ENCODE measurements at regions not wholly inside any gene's neighbourhood (a gene's known extent, or its start where the extent isn't known, plus 50 kb on each side); places are given as distances from the start of the nearest gene placed in this dataset.

- TF ChIP-seq CTCF (conservative IDR thresholded peaks at IDR 0.05; ENCODE audit: low read length) (no peak), EZH2phosphoT487 (IDR thresholded peaks at IDR 0.05; ENCODE audit: borderline replicate concordance) (no peak)
- H3K27me3 ChIP-seq (ENCODE audit: insufficient read depth, low read length, poor library complexity, severe bottlenecking) = no peaks in the 10 kb centered on the region
- no peak overlapping the region for H3K9ac ChIP-seq (ENCODE audit: low read depth, low read length, poor library complexity, severe bottlenecking)
- no peak overlapping the region for H2AFZ ChIP-seq (ENCODE audit: low read length)
- no peaks in the 10 kb centered on the region for H3K36me3 ChIP-seq (ENCODE audit: insufficient read depth, low read length)
- no peaks in the 10 kb centered on the region for H3K4me1 ChIP-seq (ENCODE audit: insufficient read depth, low read length, poor library complexity, severe bottlenecking)
- H3K9me2 ChIP-seq (replicated peaks; ENCODE audit: low read depth, low read length) = no peaks in the 10 kb centered on the region
- no peak overlapping the region for H3K4me2 ChIP-seq (ENCODE audit: low read depth, low read length, poor library complexity, severe bottlenecking)
- H3K9me3 ChIP-seq (ENCODE audit: insufficient read depth, low read depth, low read length) = no peaks in the 10 kb centered on the region
- no peak overlapping the region for H3K4me3 ChIP-seq (ENCODE audit: low read length, poor library complexity, severe bottlenecking)
- H4K20me1 ChIP-seq (ENCODE audit: insufficient read depth, low read length, poor library complexity, severe bottlenecking) = no peaks in the 10 kb centered on the region
- no peaks in the 10 kb centered on the region for H3K79me2 ChIP-seq (ENCODE audit: insufficient read depth, low read length)
- H3F3A ChIP-seq (ENCODE audit: low read depth) = no peaks in the 10 kb centered on the region
Observed at GRCh38 chr18:42182728-42183700, 228.0 kb downstream of the PIK3C3 start.

- H3K4me2 ChIP-seq (ENCODE audit: low read depth, low read length, poor library complexity, severe bottlenecking) = no peak overlapping the region
- no peaks in the 10 kb centered on the region for H3K9me2 ChIP-seq (replicated peaks; ENCODE audit: low read depth, low read length)
- H3K4me3 ChIP-seq (ENCODE audit: low read length, poor library complexity, severe bottlenecking) = no peak overlapping the region
- H4K20me1 ChIP-seq (ENCODE audit: insufficient read depth, low read length, poor library complexity, severe bottlenecking) = no peaks in the 10 kb centered on the region
- no peak for TF ChIP-seq CTCF (conservative IDR thresholded peaks at IDR 0.05; ENCODE audit: low read length)
- no peak for TF ChIP-seq EZH2phosphoT487 (IDR thresholded peaks at IDR 0.05; ENCODE audit: borderline replicate concordance)
- H3K4me1 ChIP-seq (ENCODE audit: insufficient read depth, low read length, poor library complexity, severe bottlenecking) = no peaks in the 10 kb centered on the region
- H2AFZ ChIP-seq (ENCODE audit: low read length) = no peak overlapping the region
- no peaks in the 10 kb centered on the region for H3K36me3 ChIP-seq (ENCODE audit: insufficient read depth, low read length)
- H3K79me2 ChIP-seq (ENCODE audit: insufficient read depth, low read length) = no peaks in the 10 kb centered on the region
- H3K27me3 ChIP-seq (ENCODE audit: insufficient read depth, low read length, poor library complexity, severe bottlenecking) = no peaks in the 10 kb centered on the region
- no peak overlapping the region for H3K9ac ChIP-seq (ENCODE audit: low read depth, low read length, poor library complexity, severe bottlenecking)
- H3F3A ChIP-seq (ENCODE audit: low read depth) = no peaks in the 10 kb centered on the region
- H3K9me3 ChIP-seq (ENCODE audit: insufficient read depth, low read depth, low read length) = no peaks in the 10 kb centered on the region
Observed at GRCh38 chr18:42183746-42184145, 228.7 kb downstream of the PIK3C3 start.

- H3F3A ChIP-seq (ENCODE audit: low read depth) = no peaks in the 10 kb centered on the region
- no peaks in the 10 kb centered on the region for H3K9me2 ChIP-seq (replicated peaks; ENCODE audit: low read depth, low read length)
- no peak overlapping the region for H2AFZ ChIP-seq (ENCODE audit: low read length)
- no peak for TF ChIP-seq CTCF (conservative IDR thresholded peaks at IDR 0.05; ENCODE audit: low read length)
- TF ChIP-seq EZH2phosphoT487 (IDR thresholded peaks at IDR 0.05; ENCODE audit: borderline replicate concordance) = no peak
- no peaks in the 10 kb centered on the region for H3K79me2 ChIP-seq (ENCODE audit: insufficient read depth, low read length)
- no peaks in the 10 kb centered on the region for H3K4me1 ChIP-seq (ENCODE audit: insufficient read depth, low read length, poor library complexity, severe bottlenecking)
- H3K27me3 ChIP-seq (ENCODE audit: insufficient read depth, low read length, poor library complexity, severe bottlenecking) = no peaks in the 10 kb centered on the region
- no peaks in the 10 kb centered on the region for H4K20me1 ChIP-seq (ENCODE audit: insufficient read depth, low read length, poor library complexity, severe bottlenecking)
- no peak overlapping the region for H3K9ac ChIP-seq (ENCODE audit: low read depth, low read length, poor library complexity, severe bottlenecking)
- no peak overlapping the region for H3K4me3 ChIP-seq (ENCODE audit: low read length, poor library complexity, severe bottlenecking)
- no peak overlapping the region for H3K4me2 ChIP-seq (ENCODE audit: low read depth, low read length, poor library complexity, severe bottlenecking)
- no peaks in the 10 kb centered on the region for H3K36me3 ChIP-seq (ENCODE audit: insufficient read depth, low read length)
- no peaks in the 10 kb centered on the region for H3K9me3 ChIP-seq (ENCODE audit: insufficient read depth, low read depth, low read length)
Observed at GRCh38 chr18:42184685-42185477, 229.8 kb downstream of the PIK3C3 start.
